ENCODE measurements at regions not wholly inside any gene's neighbourhood (a gene's known extent, or its start where the extent isn't known, plus 50 kb on each side); places are given as distances from the start of the nearest gene placed in this dataset.

DNA sequence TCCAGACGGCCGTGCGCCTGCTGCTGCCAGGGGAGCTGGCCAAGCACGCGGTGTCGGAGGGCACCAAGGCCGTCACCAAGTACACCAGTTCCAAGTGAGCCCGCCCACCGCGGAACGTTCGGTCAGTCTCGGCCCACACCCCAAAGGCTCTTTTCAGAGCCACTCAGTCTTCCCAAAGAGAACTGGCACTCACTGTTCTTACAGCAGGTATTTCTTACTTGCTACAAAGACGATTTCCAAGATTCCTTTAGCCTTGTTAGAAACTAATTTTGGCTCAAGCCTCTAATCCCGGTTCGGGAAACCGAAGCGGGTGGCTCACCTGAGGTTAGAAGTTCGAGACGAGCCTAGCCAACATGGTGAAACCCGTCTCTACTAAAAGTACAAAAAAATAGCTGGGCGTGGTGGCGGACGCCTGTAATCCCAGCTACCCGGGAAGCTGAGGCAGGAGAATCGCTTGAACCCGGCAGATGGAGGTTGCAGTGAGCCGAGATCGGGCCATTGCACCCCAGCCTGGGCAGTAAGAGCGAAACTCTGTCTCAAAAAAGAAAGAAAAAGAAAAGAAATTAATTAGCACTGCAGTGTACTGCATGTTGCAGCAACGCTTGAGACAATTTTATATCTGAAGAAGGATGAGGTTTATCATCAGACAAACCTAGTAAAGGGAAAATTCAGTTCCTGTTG is 73.1 kb downstream of the OR2B2 start (continued):
- TF ChIP-seq ZNF891 (CRISPR knock-in tag; IDR thresholded peaks at IDR 0.05) (peak; percentile 92), ZSCAN22 (CRISPR knock-in tag; IDR thresholded peaks at IDR 0.05) (0 out of 2 replicates have a peak, but pooled peaks have one; percentile 23), ZNF468 (CRISPR knock-in tag; IDR thresholded peaks at IDR 0.05) (0 out of 2 replicates have a peak, but pooled peaks have one; percentile 9), AGO2 (optimal IDR thresholded peaks at IDR 0.05; ENCODE audit: low read depth, low read length) (peak; percentile 82), THAP7 (CRISPR knock-in tag; IDR thresholded peaks at IDR 0.05) (0 out of 2 replicates have a peak, but pooled peaks have one; percentile 2), ZNF746 (CRISPR knock-in tag; IDR thresholded peaks at IDR 0.05) (0 out of 2 replicates have a peak, but pooled peaks have one; percentile 8), IRF2 (CRISPR knock-in tag; IDR thresholded peaks at IDR 0.05) (peak; percentile 28; the same call in 1 of the 2 replicates), ZNF549 (CRISPR knock-in tag; IDR thresholded peaks at IDR 0.05) (no peak), ZBTB25 (CRISPR knock-in tag; IDR thresholded peaks at IDR 0.05) (0 out of 2 replicates have a peak, but pooled peaks have one; percentile 4), ZNF572 (CRISPR knock-in tag; IDR thresholded peaks at IDR 0.05) (no peak), ZFP41 (CRISPR knock-in tag; IDR thresholded peaks at IDR 0.05; ENCODE audit: borderline replicate concordance) (0 out of 2 replicates have a peak, but pooled peaks have one; percentile 62), ZNF557 (CRISPR knock-in tag; IDR thresholded peaks at IDR 0.05) (no peak), NKX3-1 (CRISPR knock-in tag; IDR thresholded peaks at IDR 0.05) (no peak), GRHL1 (CRISPR knock-in tag; conservative IDR thresholded peaks at IDR 0.05) (no peak), ZBTB7A (CRISPR knock-in tag; IDR thresholded peaks at IDR 0.05) (0 out of 2 replicates have a peak, but pooled peaks have one; percentile 13), LCORL (IDR thresholded peaks at IDR 0.05) (no peak), LCORL (CRISPR knock-in tag; IDR thresholded peaks at IDR 0.05) (peak; percentile 6; the same call in 1 of the 2 replicates), ZNF501 (CRISPR knock-in tag; IDR thresholded peaks at IDR 0.05) (peak; percentile 53), KDM5A (IDR thresholded peaks at IDR 0.05; ENCODE audit: borderline replicate concordance, low read length) (no peak), MBD4 (IDR thresholded peaks at IDR 0.05; ENCODE audit: borderline replicate concordance, low read length) (peak; percentile 43; the same call in 1 of the 2 replicates), ZNF510 (CRISPR knock-in tag; IDR thresholded peaks at IDR 0.05; ENCODE audit: low read depth) (peak; percentile 88; the same call in 1 of the 2 replicates)
- TF ChIP-seq, protein P1, sequence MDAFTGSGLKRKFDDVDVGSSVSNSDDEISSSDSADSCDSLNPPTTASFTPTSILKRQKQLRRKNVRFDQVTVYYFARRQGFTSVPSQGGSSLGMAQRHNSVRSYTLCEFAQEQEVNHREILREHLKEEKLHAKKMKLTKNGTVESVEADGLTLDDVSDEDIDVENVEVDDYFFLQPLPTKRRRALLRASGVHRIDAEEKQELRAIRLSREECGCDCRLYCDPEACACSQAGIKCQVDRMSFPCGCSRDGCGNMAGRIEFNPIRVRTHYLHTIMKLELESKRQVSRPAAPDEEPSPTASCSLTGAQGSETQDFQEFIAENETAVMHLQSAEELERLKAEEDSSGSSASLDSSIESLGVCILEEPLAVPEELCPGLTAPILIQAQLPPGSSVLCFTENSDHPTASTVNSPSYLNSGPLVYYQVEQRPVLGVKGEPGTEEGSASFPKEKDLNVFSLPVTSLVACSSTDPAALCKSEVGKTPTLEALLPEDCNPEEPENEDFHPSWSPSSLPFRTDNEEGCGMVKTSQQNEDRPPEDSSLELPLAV (CRISPR knock-in tag; conservative IDR thresholded peaks at IDR 0.05; ENCODE audit: low read depth) = no peak
- TF ChIP-seq, protein P2, sequence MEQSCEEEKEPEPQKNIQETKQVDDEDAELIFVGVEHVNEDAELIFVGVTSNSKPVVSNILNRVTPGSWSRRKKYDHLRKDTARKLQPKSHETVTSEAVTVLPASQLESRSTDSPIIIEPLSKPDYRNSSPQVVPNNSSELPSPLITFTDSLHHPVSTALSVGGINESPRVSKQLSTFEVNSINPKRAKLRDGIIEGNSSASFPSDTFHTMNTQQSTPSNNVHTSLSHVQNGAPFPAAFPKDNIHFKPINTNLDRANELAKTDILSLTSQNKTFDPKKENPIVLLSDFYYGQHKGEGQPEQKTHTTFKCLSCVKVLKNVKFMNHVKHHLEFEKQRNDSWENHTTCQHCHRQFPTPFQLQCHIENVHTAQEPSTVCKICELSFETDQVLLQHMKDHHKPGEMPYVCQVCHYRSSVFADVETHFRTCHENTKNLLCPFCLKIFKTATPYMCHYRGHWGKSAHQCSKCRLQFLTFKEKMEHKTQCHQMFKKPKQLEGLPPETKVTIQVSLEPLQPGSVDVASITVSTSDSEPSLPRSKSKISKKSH (CRISPR knock-in tag; IDR thresholded peaks at IDR 0.05; ENCODE audit: borderline replicate concordance) = no peak; the same call in none of the 2 replicates

All from HepG2 (cell line).